GM12801 (cell line): ENCODE measurements at regions not wholly inside any gene's neighbourhood (a gene's known extent, or its start where the extent isn't known, plus 50 kb on each side); places are given as distances from the start of the nearest gene placed in this dataset.

Experiments used
- CTCF ChIP-seq: IDR thresholded peaks from one replicate; pipeline ENCODE4 v1.5.1; 2011; ENCODE audit warnings: control low read depth; ENCODE audit not compliant: insufficient read length; ENCODE audit errors: extremely low read depth

- TF ChIP-seq CTCF: no peak
Measured at GRCh38 chr18:8895341-8895740, 190.0 kb downstream of the MTCL1 start.

- no peak for TF ChIP-seq CTCF
Measured at GRCh38 chr18:8895987-8896619, 190.7 kb downstream of the MTCL1 start.

- no peak for TF ChIP-seq CTCF
Measured at GRCh38 chr18:8899000-8899399, 193.6 kb downstream of the MTCL1 start.

GRCh38 chr18:8900552-8900951 is 195.2 kb downstream of the MTCL1 start:
- no peak for TF ChIP-seq CTCF

GRCh38 chr18:8901019-8901418 is 195.7 kb downstream of the MTCL1 start:
- no peak for TF ChIP-seq CTCF

GRCh38 chr18:8904316-8904715 is 198.2 kb upstream of the NDUFV2 start:
- no peak for TF ChIP-seq CTCF

- no peak for TF ChIP-seq CTCF
Measured at GRCh38 chr18:8908792-8909510, 193.5 kb upstream of the NDUFV2 start.
